ENCODE measurements at regions not wholly inside any gene's neighbourhood (a gene's known extent, or its start where the extent isn't known, plus 50 kb on each side); places are given as distances from the start of the nearest gene placed in this dataset.
"Not testable (repeated sequence)": the region's sequence is repeated elsewhere in the genome, so short reads cannot be mapped to it uniquely, and the experiment has no call there.

DNA sequence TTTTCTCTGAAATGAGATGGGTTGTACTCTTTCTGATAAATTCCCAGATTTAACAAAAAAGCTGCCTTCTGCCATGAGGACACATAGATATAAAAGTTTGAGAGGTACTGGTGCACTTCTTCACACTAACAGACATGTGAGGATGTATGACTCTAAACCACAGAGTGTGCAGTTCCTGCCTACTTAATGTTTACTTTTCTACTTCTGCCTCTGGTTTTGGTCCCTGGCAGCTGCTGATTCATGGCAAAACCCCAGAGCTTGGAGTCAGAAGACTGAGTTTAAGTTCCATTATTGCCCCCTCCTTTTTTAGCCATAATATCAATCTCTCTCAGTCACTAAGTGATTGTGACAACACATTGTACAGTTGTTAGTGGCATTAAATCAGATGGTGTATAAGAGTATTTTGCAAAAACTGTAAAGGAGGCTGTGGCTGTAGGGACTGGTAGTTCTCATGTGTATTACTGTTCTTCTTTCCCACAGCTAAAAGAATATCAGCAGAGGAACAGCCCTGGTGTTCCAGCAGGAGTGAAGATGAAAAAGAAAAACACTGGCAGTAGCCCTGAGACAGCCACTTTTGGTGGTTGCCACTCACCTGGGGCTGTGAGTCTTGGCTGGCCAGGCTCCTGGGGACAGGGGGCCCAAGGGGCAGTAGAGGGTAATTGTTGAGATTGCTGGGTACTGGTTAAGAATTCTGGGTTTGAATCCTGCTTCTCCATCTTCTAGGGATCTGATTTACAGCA lies 64.4 kb upstream of the CSPG4 start:
- TF ChIP-seq, protein P1, sequence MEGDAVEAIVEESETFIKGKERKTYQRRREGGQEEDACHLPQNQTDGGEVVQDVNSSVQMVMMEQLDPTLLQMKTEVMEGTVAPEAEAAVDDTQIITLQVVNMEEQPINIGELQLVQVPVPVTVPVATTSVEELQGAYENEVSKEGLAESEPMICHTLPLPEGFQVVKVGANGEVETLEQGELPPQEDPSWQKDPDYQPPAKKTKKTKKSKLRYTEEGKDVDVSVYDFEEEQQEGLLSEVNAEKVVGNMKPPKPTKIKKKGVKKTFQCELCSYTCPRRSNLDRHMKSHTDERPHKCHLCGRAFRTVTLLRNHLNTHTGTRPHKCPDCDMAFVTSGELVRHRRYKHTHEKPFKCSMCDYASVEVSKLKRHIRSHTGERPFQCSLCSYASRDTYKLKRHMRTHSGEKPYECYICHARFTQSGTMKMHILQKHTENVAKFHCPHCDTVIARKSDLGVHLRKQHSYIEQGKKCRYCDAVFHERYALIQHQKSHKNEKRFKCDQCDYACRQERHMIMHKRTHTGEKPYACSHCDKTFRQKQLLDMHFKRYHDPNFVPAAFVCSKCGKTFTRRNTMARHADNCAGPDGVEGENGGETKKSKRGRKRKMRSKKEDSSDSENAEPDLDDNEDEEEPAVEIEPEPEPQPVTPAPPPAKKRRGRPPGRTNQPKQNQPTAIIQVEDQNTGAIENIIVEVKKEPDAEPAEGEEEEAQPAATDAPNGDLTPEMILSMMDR (IDR thresholded peaks at IDR 0.05; ENCODE audit: low read depth, low read length, missing input control) = not testable (repeated sequence)
- TF ChIP-seq, protein P2, sequence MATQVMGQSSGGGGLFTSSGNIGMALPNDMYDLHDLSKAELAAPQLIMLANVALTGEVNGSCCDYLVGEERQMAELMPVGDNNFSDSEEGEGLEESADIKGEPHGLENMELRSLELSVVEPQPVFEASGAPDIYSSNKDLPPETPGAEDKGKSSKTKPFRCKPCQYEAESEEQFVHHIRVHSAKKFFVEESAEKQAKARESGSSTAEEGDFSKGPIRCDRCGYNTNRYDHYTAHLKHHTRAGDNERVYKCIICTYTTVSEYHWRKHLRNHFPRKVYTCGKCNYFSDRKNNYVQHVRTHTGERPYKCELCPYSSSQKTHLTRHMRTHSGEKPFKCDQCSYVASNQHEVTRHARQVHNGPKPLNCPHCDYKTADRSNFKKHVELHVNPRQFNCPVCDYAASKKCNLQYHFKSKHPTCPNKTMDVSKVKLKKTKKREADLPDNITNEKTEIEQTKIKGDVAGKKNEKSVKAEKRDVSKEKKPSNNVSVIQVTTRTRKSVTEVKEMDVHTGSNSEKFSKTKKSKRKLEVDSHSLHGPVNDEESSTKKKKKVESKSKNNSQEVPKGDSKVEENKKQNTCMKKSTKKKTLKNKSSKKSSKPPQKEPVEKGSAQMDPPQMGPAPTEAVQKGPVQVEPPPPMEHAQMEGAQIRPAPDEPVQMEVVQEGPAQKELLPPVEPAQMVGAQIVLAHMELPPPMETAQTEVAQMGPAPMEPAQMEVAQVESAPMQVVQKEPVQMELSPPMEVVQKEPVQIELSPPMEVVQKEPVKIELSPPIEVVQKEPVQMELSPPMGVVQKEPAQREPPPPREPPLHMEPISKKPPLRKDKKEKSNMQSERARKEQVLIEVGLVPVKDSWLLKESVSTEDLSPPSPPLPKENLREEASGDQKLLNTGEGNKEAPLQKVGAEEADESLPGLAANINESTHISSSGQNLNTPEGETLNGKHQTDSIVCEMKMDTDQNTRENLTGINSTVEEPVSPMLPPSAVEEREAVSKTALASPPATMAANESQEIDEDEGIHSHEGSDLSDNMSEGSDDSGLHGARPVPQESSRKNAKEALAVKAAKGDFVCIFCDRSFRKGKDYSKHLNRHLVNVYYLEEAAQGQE (IDR thresholded peaks at IDR 0.05) = not testable (repeated sequence)
- not testable (repeated sequence) for TF ChIP-seq RXRA (IDR thresholded peaks at IDR 0.05); SP1 (IDR thresholded peaks at IDR 0.05); HNF4A (conservative IDR thresholded peaks at IDR 0.05); TAF1 (conservative IDR thresholded peaks at IDR 0.05); RAD21 (IDR thresholded peaks at IDR 0.05); YY1 (IDR thresholded peaks at IDR 0.05)
- TF ChIP-seq, protein P3, sequence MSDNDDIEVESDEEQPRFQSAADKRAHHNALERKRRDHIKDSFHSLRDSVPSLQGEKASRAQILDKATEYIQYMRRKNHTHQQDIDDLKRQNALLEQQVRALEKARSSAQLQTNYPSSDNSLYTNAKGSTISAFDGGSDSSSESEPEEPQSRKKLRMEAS (IDR thresholded peaks at IDR 0.05) = not testable (repeated sequence)
